K562 (cell line): ENCODE measurements at regions not wholly inside any gene's neighbourhood (a gene's known extent, or its start where the extent isn't known, plus 50 kb on each side); places are given as distances from the start of the nearest gene placed in this dataset.

ENCODE experiments used
- ATAC-seq: fragments of 200-7000 bp; cut with Tn5 transposase; 3 replicates; pipeline ENCODE4 v1.9.1; 2020; ENCODE audit warnings: moderate library complexity
- BruUV-seq: library from RNA; stranded (reverse); fragments of 400-500 nt; replicated peaks from 2 replicates; lab custom pipeline; 2021; lab: Mats Ljungman, UMichigan
- CTCF ChIA-PET: fragments of 300-600 bp; formaldehyde crosslinking; extraction: SDS; loops from one replicate; lab custom pipeline; 2021; ENCODE audit warnings: low intra/inter-chr PET ratio; lab: Yijun Ruan, JAX
- POLR2A ChIA-PET: fragments of 300-600, 350-650 bp; sonication (Branson Sonifier 250); formaldehyde crosslinking; extraction: SDS; loops from one replicate; lab custom pipeline; 2021; ENCODE audit warnings: antibody characterized with exemption, inconsistent platforms; lab: Yijun Ruan, JAX
- DNase-seq, 4 experiments: peaks; one replicate each; pipeline versions ENCODE4 v3.0.0 to v3.0.0-alpha.2; 2011 to 2018; ENCODE audit warnings: low spot score in 3 of 4, mixed read lengths in 3 of 4; ENCODE audit errors: extremely low read depth in 1 of 4
- FAIRE-seq: peaks from 2 replicates; lab custom pipeline; 2011; peaks lifted over from hg19 to GRCh38; lab: Jason Lieb, UNC
- H2AFZ ChIP-seq: 2 replicates; pipeline ENCODE4 v1.6.0; 2011; ENCODE audit warnings: low read depth, low read length, control low read depth, inconsistent platforms
- H3K27ac ChIP-seq: fragments of 200-600 bp; 3 replicates; pipeline ENCODE4 v1.8.0; 2011; ENCODE audit warnings: low read depth, mild to moderate bottlenecking, control low read depth, inconsistent platforms, low read length, moderate library complexity, mixed read lengths; ENCODE audit errors: extremely low read depth
- H3K27me3 ChIP-seq, 2 experiments: fragments of 300-600 bp in 1 of 2; 2 replicates in 1 of 2; 3 replicates in 1 of 2; pipeline versions ENCODE4 v1.6.0 to v1.8.0; 2011; ENCODE audit warnings: inconsistent platforms in 2 of 2, low read length in 2 of 2, mild to moderate bottlenecking in 1 of 2, mixed read lengths in 1 of 2, moderate library complexity in 1 of 2; ENCODE audit not compliant: control insufficient read depth in 2 of 2, insufficient read depth in 2 of 2
- H3K36me3 ChIP-seq: fragments of 300-600 bp; 3 replicates; pipeline ENCODE4 v1.8.0; 2011; ENCODE audit warnings: mild to moderate bottlenecking, low read length, inconsistent platforms; ENCODE audit not compliant: control insufficient read depth, insufficient read depth
- H3K4me1 ChIP-seq, 2 experiments: fragments of 200-600 bp in 1 of 2; replicated peaks in 1 of 2; 2 replicates in 1 of 2; 3 replicates in 1 of 2; pipeline versions ENCODE4 v1.5.1 to v1.8.0; 2011; ENCODE audit warnings: inconsistent platforms in 2 of 2, low read length in 2 of 2, mild to moderate bottlenecking in 1 of 2, mixed read lengths in 1 of 2, moderate library complexity in 1 of 2; ENCODE audit not compliant: control insufficient read depth in 2 of 2, insufficient read depth in 2 of 2
- H3K4me2 ChIP-seq: 2 replicates; pipeline ENCODE4 v1.6.1; 2011; ENCODE audit warnings: low read length, control low read depth, inconsistent platforms, mixed read lengths; ENCODE audit not compliant: insufficient read depth
- H3K4me3 ChIP-seq: fragments of 200-600 bp; sonication (generic), shearing (Covaris generic); 2 replicates; pipeline ENCODE4 v1.5.1; 2016; ENCODE audit warnings: control low read depth, inconsistent platforms
- H3K79me2 ChIP-seq: fragments of 200-600 bp; 3 replicates; pipeline ENCODE4 v1.8.0; 2011; ENCODE audit warnings: low read length, inconsistent platforms; ENCODE audit not compliant: control insufficient read depth, insufficient read depth
- H3K9ac ChIP-seq, 2 experiments: 2 replicates each; pipeline versions ENCODE4 v1.6.0 to v1.6.1; 2011; ENCODE audit warnings: low read depth in 2 of 2, low read length in 2 of 2, control low read depth in 1 of 2, inconsistent platforms in 1 of 2, mild to moderate bottlenecking in 1 of 2, mixed read lengths in 1 of 2; ENCODE audit not compliant: insufficient read depth in 1 of 2
- H3K9me1 ChIP-seq: one replicate; pipeline ENCODE4 v1.6.0; 2011; ENCODE audit warnings: inconsistent platforms, mild to moderate bottlenecking, low read length, moderate library complexity; ENCODE audit not compliant: control insufficient read depth, insufficient read depth
- H3K9me3 ChIP-seq: replicated peaks from 2 replicates; pipeline ENCODE4 v1.5.1; 2011; ENCODE audit warnings: low read depth, low read length, inconsistent platforms; ENCODE audit not compliant: control insufficient read depth, insufficient read depth
- H4K20me1 ChIP-seq: replicated peaks from 2 replicates; pipeline ENCODE4 v1.6.1; 2011; ENCODE audit warnings: low read length, inconsistent platforms, mixed read lengths; ENCODE audit not compliant: control insufficient read depth, insufficient read depth
- CBFA2T2 ChIP-seq: fragments of 450-650 bp; conservative IDR thresholded peaks from 2 replicates; pipeline ENCODE4 v1.6.1; 2017; ENCODE audit warnings: mild to moderate bottlenecking
- COPS2 ChIP-seq: fragments of 450-650 bp; conservative IDR thresholded peaks from 2 replicates; pipeline ENCODE4 v1.6.1; 2016; ENCODE audit warnings: mild to moderate bottlenecking, moderate library complexity
- HNRNPK ChIP-seq: fragments of 200-400 bp; formaldehyde crosslinking; IDR thresholded peaks from one replicate; pipeline ENCODE4 v1.6.1; 2018; ENCODE audit warnings: mild to moderate bottlenecking, low read depth, low read length; ENCODE audit not compliant: poor library complexity, severe bottlenecking
- PYGO2 ChIP-seq: fragments of 450-650 bp; IDR thresholded peaks from 2 replicates; pipeline ENCODE4 v1.6.1; 2016; ENCODE audit warnings: mild to moderate bottlenecking, missing genetic modification characterization, moderate library complexity, missing compliant biosample characterization
- RBM15 ChIP-seq: fragments of 200-400 bp; formaldehyde crosslinking; IDR thresholded peaks from 2 replicates; pipeline ENCODE4 v1.6.1; 2018; ENCODE audit warnings: mild to moderate bottlenecking, low read length, moderate library complexity; ENCODE audit not compliant: insufficient read depth
- TCF3 ChIP-seq: sonication (generic); formaldehyde crosslinking; IDR thresholded peaks from 2 replicates; pipeline ENCODE4 v1.4.0; 2020; ENCODE audit warnings: mild to moderate bottlenecking, missing genetic modification reagents
- ZNF384 ChIP-seq: IDR thresholded peaks from 2 replicates; pipeline ENCODE4 v1.6.1; 2012; ENCODE audit warnings: low read depth, low read length, improper control_type of control experiment
- ZNF444 ChIP-seq: fragments of 250-450 bp; sonication (Bioruptor Pico); IDR thresholded peaks from 2 replicates; pipeline ENCODE4 v1.4.0; 2020; ENCODE audit warnings: mild to moderate bottlenecking, moderate library complexity
- ZNF507 ChIP-seq: conservative IDR thresholded peaks from 2 replicates; pipeline ENCODE4 v1.6.1; 2017; ENCODE audit warnings: missing genetic modification characterization, missing compliant biosample characterization
- WGBS: fragments of 100-300 bp; shearing (Covaris generic); methylation state at CpG from one replicate; pipeline ENCODE4 v1.1.6; 2016; ENCODE audit warnings: low coverage, mixed read lengths; ENCODE audit not compliant: insufficient coverage; ENCODE audit errors: missing lambda C conversion rate; 5-methylcytosine and 5-hydroxymethylcytosine counted together
- in situ Hi-C: fragments of 300-500 bp; cut with MboI; formaldehyde crosslinking; loops from 4 replicates; pipeline ENCODE4 v1.15.0; 2018; ENCODE audit warnings: inconsistent platforms, mixed read lengths
- intact Hi-C: fragments of 100-400 bp; cut with micrococcal nuclease; formaldehyde crosslinking; loops from 2 replicates; pipeline ENCODE4 v1.14.2; 2022
- TF ChIP-seq, protein P1 (sequence below): fragments of 200-600 bp; sonication (generic); IDR thresholded peaks from one replicate; pipeline ENCODE4 v1.6.1; 2012; ENCODE audit warnings: mild to moderate bottlenecking, low read depth, low read length, inconsistent platforms

DNA sequence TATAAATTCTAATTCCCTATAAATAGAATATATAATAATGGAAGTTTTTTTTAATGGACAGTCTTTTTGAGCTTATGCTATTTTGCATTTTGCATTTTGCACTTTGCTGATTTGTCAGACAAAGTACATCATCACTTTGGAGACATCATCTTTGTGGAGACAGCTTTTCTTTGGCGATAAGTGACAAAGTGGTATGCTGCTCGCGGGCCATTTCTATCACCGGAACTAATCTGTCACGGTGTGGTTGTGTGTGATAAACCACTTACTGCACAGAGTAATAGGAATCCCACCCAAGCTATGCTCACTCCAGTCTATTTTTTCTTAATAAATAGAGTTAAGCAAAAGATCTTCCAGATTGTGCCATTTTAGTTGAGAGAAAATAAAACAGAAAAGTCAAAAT is 133.1 kb downstream of the MACIR start:
- CTCF ChIA-PET = no interaction called here
- no peak overlapping the region for H2AFZ ChIP-seq
- no peaks in the 10 kb centered on the region for H3K9me1 ChIP-seq
- WGBS = 3% methylated on average over 5 of the region's 5 CpGs
- H3K79me2 ChIP-seq = no peaks in the 10 kb centered on the region
- ATAC-seq (peak; percentile 55; the same call in 1 of the 3 replicates), DNase-seq (peak in 1 of 4 experiments; percentile 11), FAIRE-seq (no peak)
- H4K20me1 ChIP-seq = no peaks in the 10 kb centered on the region
- POLR2A ChIA-PET = no interaction called here
- no peak overlapping the region for H3K27ac ChIP-seq
- no peaks in the 10 kb centered on the region for H3K36me3 ChIP-seq
- H3K4me3 ChIP-seq = no peak overlapping the region
- no peaks in the 10 kb centered on the region for H3K27me3 ChIP-seq
- H3K4me1 ChIP-seq = no peaks in the 10 kb centered on the region
- no peak overlapping the region for H3K9ac ChIP-seq
- in situ Hi-C loops = no loop called here
- no peak overlapping the region for H3K4me2 ChIP-seq
- no peaks in the 10 kb centered on the region for H3K9me3 ChIP-seq
- intact Hi-C loops = no loop called here
- BruUV-seq = no TSS peak
- TF ChIP-seq HNRNPK = no peak
- TF ChIP-seq CBFA2T2 = peak; percentile 49
- no peak for TF ChIP-seq ZNF507 (tag)
- TF ChIP-seq ZNF444 = no peak
- TF ChIP-seq RBM15 = no peak
- TF ChIP-seq TCF3 (CRISPR knock-in tag) = peak; percentile 61
- TF ChIP-seq, protein P1, sequence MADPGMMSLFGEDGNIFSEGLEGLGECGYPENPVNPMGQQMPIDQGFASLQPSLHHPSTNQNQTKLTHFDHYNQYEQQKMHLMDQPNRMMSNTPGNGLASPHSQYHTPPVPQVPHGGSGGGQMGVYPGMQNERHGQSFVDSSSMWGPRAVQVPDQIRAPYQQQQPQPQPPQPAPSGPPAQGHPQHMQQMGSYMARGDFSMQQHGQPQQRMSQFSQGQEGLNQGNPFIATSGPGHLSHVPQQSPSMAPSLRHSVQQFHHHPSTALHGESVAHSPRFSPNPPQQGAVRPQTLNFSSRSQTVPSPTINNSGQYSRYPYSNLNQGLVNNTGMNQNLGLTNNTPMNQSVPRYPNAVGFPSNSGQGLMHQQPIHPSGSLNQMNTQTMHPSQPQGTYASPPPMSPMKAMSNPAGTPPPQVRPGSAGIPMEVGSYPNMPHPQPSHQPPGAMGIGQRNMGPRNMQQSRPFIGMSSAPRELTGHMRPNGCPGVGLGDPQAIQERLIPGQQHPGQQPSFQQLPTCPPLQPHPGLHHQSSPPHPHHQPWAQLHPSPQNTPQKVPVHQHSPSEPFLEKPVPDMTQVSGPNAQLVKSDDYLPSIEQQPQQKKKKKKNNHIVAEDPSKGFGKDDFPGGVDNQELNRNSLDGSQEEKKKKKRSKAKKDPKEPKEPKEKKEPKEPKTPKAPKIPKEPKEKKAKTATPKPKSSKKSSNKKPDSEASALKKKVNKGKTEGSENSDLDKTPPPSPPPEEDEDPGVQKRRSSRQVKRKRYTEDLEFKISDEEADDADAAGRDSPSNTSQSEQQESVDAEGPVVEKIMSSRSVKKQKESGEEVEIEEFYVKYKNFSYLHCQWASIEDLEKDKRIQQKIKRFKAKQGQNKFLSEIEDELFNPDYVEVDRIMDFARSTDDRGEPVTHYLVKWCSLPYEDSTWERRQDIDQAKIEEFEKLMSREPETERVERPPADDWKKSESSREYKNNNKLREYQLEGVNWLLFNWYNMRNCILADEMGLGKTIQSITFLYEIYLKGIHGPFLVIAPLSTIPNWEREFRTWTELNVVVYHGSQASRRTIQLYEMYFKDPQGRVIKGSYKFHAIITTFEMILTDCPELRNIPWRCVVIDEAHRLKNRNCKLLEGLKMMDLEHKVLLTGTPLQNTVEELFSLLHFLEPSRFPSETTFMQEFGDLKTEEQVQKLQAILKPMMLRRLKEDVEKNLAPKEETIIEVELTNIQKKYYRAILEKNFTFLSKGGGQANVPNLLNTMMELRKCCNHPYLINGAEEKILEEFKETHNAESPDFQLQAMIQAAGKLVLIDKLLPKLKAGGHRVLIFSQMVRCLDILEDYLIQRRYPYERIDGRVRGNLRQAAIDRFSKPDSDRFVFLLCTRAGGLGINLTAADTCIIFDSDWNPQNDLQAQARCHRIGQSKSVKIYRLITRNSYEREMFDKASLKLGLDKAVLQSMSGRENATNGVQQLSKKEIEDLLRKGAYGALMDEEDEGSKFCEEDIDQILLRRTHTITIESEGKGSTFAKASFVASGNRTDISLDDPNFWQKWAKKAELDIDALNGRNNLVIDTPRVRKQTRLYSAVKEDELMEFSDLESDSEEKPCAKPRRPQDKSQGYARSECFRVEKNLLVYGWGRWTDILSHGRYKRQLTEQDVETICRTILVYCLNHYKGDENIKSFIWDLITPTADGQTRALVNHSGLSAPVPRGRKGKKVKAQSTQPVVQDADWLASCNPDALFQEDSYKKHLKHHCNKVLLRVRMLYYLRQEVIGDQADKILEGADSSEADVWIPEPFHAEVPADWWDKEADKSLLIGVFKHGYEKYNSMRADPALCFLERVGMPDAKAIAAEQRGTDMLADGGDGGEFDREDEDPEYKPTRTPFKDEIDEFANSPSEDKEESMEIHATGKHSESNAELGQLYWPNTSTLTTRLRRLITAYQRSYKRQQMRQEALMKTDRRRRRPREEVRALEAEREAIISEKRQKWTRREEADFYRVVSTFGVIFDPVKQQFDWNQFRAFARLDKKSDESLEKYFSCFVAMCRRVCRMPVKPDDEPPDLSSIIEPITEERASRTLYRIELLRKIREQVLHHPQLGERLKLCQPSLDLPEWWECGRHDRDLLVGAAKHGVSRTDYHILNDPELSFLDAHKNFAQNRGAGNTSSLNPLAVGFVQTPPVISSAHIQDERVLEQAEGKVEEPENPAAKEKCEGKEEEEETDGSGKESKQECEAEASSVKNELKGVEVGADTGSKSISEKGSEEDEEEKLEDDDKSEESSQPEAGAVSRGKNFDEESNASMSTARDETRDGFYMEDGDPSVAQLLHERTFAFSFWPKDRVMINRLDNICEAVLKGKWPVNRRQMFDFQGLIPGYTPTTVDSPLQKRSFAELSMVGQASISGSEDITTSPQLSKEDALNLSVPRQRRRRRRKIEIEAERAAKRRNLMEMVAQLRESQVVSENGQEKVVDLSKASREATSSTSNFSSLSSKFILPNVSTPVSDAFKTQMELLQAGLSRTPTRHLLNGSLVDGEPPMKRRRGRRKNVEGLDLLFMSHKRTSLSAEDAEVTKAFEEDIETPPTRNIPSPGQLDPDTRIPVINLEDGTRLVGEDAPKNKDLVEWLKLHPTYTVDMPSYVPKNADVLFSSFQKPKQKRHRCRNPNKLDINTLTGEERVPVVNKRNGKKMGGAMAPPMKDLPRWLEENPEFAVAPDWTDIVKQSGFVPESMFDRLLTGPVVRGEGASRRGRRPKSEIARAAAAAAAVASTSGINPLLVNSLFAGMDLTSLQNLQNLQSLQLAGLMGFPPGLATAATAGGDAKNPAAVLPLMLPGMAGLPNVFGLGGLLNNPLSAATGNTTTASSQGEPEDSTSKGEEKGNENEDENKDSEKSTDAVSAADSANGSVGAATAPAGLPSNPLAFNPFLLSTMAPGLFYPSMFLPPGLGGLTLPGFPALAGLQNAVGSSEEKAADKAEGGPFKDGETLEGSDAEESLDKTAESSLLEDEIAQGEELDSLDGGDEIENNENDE = no peak
- TF ChIP-seq COPS2 = no peak
- no peak for TF ChIP-seq ZNF384
- TF ChIP-seq PYGO2 = no peak
